GM12878 (cell line): ENCODE measurements at regions not wholly inside any gene's neighbourhood (a gene's known extent, or its start where the extent isn't known, plus 50 kb on each side); places are given as distances from the start of the nearest gene placed in this dataset.

ENCODE experiments used
- ATAC-seq: fragments of 200-7000 bp; cut with Tn5 transposase; 3 replicates; pipeline ENCODE4 v1.9.1; 2020; ENCODE audit warnings: mild to moderate bottlenecking, moderate library complexity
- BruUV-seq: library from RNA; stranded (reverse); fragments of 400-500 nt; replicated peaks from 2 replicates; lab custom pipeline; 2021; lab: Mats Ljungman, UMichigan
- CTCF ChIA-PET: fragments of 300-600 bp; sonication (Branson Sonifier 250); formaldehyde crosslinking; extraction: SDS; loops from one replicate; lab custom pipeline; 2021; ENCODE audit warnings: inconsistent platforms; lab: Yijun Ruan, JAX
- POLR2A ChIA-PET: fragments of 350-600 bp; formaldehyde crosslinking; extraction: SDS; loops from one replicate; lab custom pipeline; 2021; ENCODE audit warnings: inconsistent platforms; lab: Charles Lee
- RAD21 ChIA-PET: fragments of 300-600 bp; sonication (Branson Sonifier 250); formaldehyde crosslinking; loops from one replicate; lab custom pipeline; 2023; ENCODE audit warnings: antibody characterized with exemption; ENCODE audit not compliant: unreplicated experiment; lab: Charles Lee
- SMC1A ChIA-PET: fragments of 300-600 bp; sonication (Branson Sonifier 250); formaldehyde crosslinking; loops from one replicate; lab custom pipeline; 2023; ENCODE audit not compliant: unreplicated experiment, uncharacterized antibody; lab: Charles Lee
- DNase-seq: peaks from one replicate; pipeline ENCODE4 v3.0.0-alpha.2; 2011; ENCODE audit warnings: low read depth, low spot score
- FAIRE-seq: peaks from 3 replicates; lab custom pipeline; 2011; peaks lifted over from hg19 to GRCh38; lab: Jason Lieb, UNC
- H2AFZ ChIP-seq: 2 replicates; pipeline ENCODE4 v1.6.0; 2011; ENCODE audit warnings: low read depth, low read length, control low read depth; ENCODE audit not compliant: control insufficient read depth
- H3K27ac ChIP-seq: 2 replicates; pipeline ENCODE4 v1.5.1; 2011; ENCODE audit warnings: control low read depth; ENCODE audit not compliant: control insufficient read depth, insufficient read depth
- H3K27me3 ChIP-seq, 2 experiments: replicated peaks in 1 of 2; 2 replicates each; pipeline versions ENCODE4 v1.6.0 to v1.6.1; 2011; ENCODE audit warnings: low read length in 1 of 2; ENCODE audit not compliant: control insufficient read depth in 2 of 2, insufficient read depth in 2 of 2
- H3K36me3 ChIP-seq, 2 experiments: 2 replicates each; pipeline ENCODE4 v1.5.1; 2011; ENCODE audit warnings: low read length in 1 of 2; ENCODE audit not compliant: control insufficient read depth in 2 of 2, insufficient read depth in 2 of 2
- H3K4me1 ChIP-seq: 2 replicates; pipeline ENCODE4 v1.6.1; 2011; ENCODE audit warnings: mild to moderate bottlenecking, low read length, moderate library complexity, mixed read lengths; ENCODE audit not compliant: control insufficient read depth, insufficient read depth
- H3K4me2 ChIP-seq: 2 replicates; pipeline ENCODE4 v1.6.0; 2011; ENCODE audit warnings: control low read depth; ENCODE audit not compliant: control insufficient read depth, insufficient read depth
- H3K4me3 ChIP-seq: fragments of 200-600 bp; sonication (generic); 2 replicates; pipeline ENCODE4 v1.5.1; 2016
- H3K79me2 ChIP-seq: 2 replicates; pipeline ENCODE4 v1.6.0; 2011; ENCODE audit warnings: low read length; ENCODE audit not compliant: control insufficient read depth, insufficient read depth
- H3K9ac ChIP-seq: 2 replicates; pipeline ENCODE4 v1.8.0; 2011; ENCODE audit warnings: low read length, control low read depth, mixed read lengths; ENCODE audit not compliant: control insufficient read depth, insufficient read depth
- H3K9me3 ChIP-seq: replicated peaks from 3 replicates; pipeline ENCODE4 v1.5.1; 2011; ENCODE audit warnings: mild to moderate bottlenecking, low read length; ENCODE audit not compliant: control insufficient read depth, insufficient read depth
- H4K20me1 ChIP-seq: 2 replicates; pipeline ENCODE4 v1.6.0; 2011; ENCODE audit not compliant: control insufficient read depth, insufficient read depth
- CHD4 ChIP-seq: fragments of 200-600 bp; sonication (generic); IDR thresholded peaks from 2 replicates; pipeline ENCODE4 v1.6.1; 2016; ENCODE audit warnings: mild to moderate bottlenecking
- FOS ChIP-seq: IDR thresholded peaks from 3 replicates; pipeline ENCODE4 v1.6.1; 2011; ENCODE audit warnings: borderline replicate concordance; ENCODE audit not compliant: insufficient read length; ENCODE audit errors: extremely low read depth
- HDAC6 ChIP-seq: fragments of 200-600 bp; sonication (generic); IDR thresholded peaks from one replicate; pipeline ENCODE4 v1.8.0; 2017; ENCODE audit warnings: antibody characterized with exemption; ENCODE audit not compliant: unreplicated experiment
- KAT2A ChIP-seq: conservative IDR thresholded peaks from 2 replicates; pipeline ENCODE4 v1.6.1; 2011; ENCODE audit warnings: low read depth, low read length; ENCODE audit not compliant: control insufficient read depth
- MAX ChIP-seq: IDR thresholded peaks from 2 replicates; pipeline ENCODE4 v1.6.1; 2012; ENCODE audit warnings: low read depth, low read length, improper control_type of control experiment
- PAX5 ChIP-seq: IDR thresholded peaks from 2 replicates; pipeline ENCODE4 v1.6.1; 2011; ENCODE audit warnings: low read depth, low read length, borderline replicate concordance
- RAD21 ChIP-seq: IDR thresholded peaks from 2 replicates; pipeline ENCODE4 v1.6.1; 2011; ENCODE audit warnings: mild to moderate bottlenecking, low read depth, low read length, moderate library complexity; ENCODE audit not compliant: insufficient read depth
- SMARCA5 ChIP-seq: fragments of 450-650 bp; IDR thresholded peaks from 2 replicates; pipeline ENCODE4 v1.6.1; 2017; ENCODE audit warnings: mild to moderate bottlenecking
- TARDBP ChIP-seq: IDR thresholded peaks from 2 replicates; pipeline ENCODE4 v1.6.1; 2016; ENCODE audit warnings: borderline replicate concordance
- WRNIP1 ChIP-seq: IDR thresholded peaks from 2 replicates; pipeline ENCODE4 v1.6.1; 2011; ENCODE audit warnings: low read depth, low read length, improper control_type of control experiment, borderline replicate concordance
- ZNF274 ChIP-seq: IDR thresholded peaks from one replicate; pipeline ENCODE4 v1.8.0; 2011; ENCODE audit not compliant: insufficient read length, insufficient read depth
- WGBS: methylation state at CpG from one replicate; pipeline ENCODE4 v1.1.6; 2016; ENCODE audit warnings: low lambda C conversion rate; ENCODE audit not compliant: insufficient replicate concordance, insufficient coverage; ENCODE audit errors: missing lambda C conversion rate; 5-methylcytosine and 5-hydroxymethylcytosine counted together
- in situ Hi-C: fragments of 300-500 bp; cut with MboI; formaldehyde crosslinking; loops from 9 replicates; pipeline ENCODE4 v1.14.3; 2018; ENCODE audit warnings: mixed read lengths
- intact Hi-C: fragments of 100-400 bp; cut with micrococcal nuclease; formaldehyde crosslinking; loops from one replicate; pipeline ENCODE4 v1.14.2; 2022; ENCODE audit not compliant: unreplicated experiment
- TF ChIP-seq, protein P1 (sequence below): fragments of 450-650 bp; IDR thresholded peaks from 2 replicates; pipeline ENCODE4 v1.6.1; 2017; ENCODE audit warnings: mild to moderate bottlenecking, moderate library complexity
- TF ChIP-seq, protein P2 (sequence below): IDR thresholded peaks from 2 replicates; pipeline ENCODE4 v1.6.1; 2011; ENCODE audit warnings: low read depth, low read length, improper control_type of control experiment, borderline replicate concordance
- TF ChIP-seq, protein P3 (sequence below): fragments of 150-350 bp; IDR thresholded peaks from 2 replicates; pipeline ENCODE4 v1.6.1; 2014; ENCODE audit warnings: mild to moderate bottlenecking, low read depth, low read length
- TF ChIP-seq, protein P4 (sequence below): fragments of 450-650 bp; IDR thresholded peaks from 2 replicates; pipeline ENCODE4 v1.6.1; 2018; ENCODE audit warnings: borderline replicate concordance, mild to moderate bottlenecking; ENCODE audit not compliant: partially characterized antibody

DNA sequence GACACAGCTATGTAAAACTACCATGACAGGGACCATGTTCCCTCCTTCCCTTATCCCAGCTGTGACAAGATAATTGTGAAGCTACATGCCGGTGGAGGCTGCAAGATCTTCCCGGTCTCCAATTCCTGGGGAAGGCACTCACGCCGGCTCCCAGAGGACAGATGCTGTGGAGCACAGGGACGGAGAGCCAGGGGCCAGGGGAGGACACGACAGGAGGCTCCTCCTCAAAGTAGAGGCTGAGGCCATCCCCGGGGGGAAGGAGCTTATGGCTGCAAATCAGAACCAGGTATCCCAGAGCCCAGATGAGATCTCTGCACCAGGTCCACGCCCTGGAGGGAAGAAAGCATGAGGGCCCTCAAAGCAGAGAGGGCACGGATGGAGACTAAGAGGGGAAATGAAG is 286.2 kb downstream of the TCERG1L start (continued):
- no peak for TF ChIP-seq RAD21
- no peak for TF ChIP-seq WRNIP1

GRCh38 chr10:131027256-131027655 is 284.3 kb downstream of the TCERG1L start:
- Histone ChIP-seq H3K9me3 (no peaks in the 10 kb centered on the region), H3K27ac (no peak overlapping the region), H3K4me2 (no peak overlapping the region), H2AFZ (no peak overlapping the region), H3K4me3 (no peak overlapping the region), H3K27me3 (no peaks in the 10 kb centered on the region), H3K79me2 (no peaks in the 10 kb centered on the region), H4K20me1 (no peaks in the 10 kb centered on the region), H3K36me3 (no peaks in the 10 kb centered on the region), H3K4me1 (no peaks in the 10 kb centered on the region), H3K9ac (no peak overlapping the region)
- in situ Hi-C loops, result no loop called here
- WGBS, result 22% methylated on average over 7 of the region's 7 CpGs
- DNase-seq (no peak), FAIRE-seq (no peak), ATAC-seq (no peak)
- intact Hi-C loops, result no loop called here
- BruUV-seq, result no TSS peak
- ChIA-PET SMC1A (no interaction called here), RAD21 (no interaction called here), POLR2A (no interaction called here), CTCF (no interaction called here)
- TF ChIP-seq FOS, result no peak
- no peak for TF ChIP-seq CHD4
- TF ChIP-seq ZNF274, result no peak
- TF ChIP-seq SMARCA5, result no peak
- no peak for TF ChIP-seq HDAC6
- no peak for TF ChIP-seq KAT2A
- TF ChIP-seq, protein P1, sequence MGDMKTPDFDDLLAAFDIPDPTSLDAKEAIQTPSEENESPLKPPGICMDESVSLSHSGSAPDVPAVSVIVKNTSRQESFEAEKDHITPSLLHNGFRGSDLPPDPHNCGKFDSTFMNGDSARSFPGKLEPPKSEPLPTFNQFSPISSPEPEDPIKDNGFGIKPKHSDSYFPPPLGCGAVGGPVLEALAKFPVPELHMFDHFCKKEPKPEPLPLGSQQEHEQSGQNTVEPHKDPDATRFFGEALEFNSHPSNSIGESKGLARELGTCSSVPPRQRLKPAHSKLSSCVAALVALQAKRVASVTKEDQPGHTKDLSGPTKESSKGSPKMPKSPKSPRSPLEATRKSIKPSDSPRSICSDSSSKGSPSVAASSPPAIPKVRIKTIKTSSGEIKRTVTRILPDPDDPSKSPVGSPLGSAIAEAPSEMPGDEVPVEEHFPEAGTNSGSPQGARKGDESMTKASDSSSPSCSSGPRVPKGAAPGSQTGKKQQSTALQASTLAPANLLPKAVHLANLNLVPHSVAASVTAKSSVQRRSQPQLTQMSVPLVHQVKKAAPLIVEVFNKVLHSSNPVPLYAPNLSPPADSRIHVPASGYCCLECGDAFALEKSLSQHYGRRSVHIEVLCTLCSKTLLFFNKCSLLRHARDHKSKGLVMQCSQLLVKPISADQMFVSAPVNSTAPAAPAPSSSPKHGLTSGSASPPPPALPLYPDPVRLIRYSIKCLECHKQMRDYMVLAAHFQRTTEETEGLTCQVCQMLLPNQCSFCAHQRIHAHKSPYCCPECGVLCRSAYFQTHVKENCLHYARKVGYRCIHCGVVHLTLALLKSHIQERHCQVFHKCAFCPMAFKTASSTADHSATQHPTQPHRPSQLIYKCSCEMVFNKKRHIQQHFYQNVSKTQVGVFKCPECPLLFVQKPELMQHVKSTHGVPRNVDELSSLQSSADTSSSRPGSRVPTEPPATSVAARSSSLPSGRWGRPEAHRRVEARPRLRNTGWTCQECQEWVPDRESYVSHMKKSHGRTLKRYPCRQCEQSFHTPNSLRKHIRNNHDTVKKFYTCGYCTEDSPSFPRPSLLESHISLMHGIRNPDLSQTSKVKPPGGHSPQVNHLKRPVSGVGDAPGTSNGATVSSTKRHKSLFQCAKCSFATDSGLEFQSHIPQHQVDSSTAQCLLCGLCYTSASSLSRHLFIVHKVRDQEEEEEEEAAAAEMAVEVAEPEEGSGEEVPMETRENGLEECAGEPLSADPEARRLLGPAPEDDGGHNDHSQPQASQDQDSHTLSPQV, result no peak
- TF ChIP-seq, protein P2, sequence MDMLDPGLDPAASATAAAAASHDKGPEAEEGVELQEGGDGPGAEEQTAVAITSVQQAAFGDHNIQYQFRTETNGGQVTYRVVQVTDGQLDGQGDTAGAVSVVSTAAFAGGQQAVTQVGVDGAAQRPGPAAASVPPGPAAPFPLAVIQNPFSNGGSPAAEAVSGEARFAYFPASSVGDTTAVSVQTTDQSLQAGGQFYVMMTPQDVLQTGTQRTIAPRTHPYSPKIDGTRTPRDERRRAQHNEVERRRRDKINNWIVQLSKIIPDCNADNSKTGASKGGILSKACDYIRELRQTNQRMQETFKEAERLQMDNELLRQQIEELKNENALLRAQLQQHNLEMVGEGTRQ, result no peak
- TF ChIP-seq PAX5, result no peak
- TF ChIP-seq, protein P3, sequence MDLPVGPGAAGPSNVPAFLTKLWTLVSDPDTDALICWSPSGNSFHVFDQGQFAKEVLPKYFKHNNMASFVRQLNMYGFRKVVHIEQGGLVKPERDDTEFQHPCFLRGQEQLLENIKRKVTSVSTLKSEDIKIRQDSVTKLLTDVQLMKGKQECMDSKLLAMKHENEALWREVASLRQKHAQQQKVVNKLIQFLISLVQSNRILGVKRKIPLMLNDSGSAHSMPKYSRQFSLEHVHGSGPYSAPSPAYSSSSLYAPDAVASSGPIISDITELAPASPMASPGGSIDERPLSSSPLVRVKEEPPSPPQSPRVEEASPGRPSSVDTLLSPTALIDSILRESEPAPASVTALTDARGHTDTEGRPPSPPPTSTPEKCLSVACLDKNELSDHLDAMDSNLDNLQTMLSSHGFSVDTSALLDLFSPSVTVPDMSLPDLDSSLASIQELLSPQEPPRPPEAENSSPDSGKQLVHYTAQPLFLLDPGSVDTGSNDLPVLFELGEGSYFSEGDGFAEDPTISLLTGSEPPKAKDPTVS, result no peak
- TF ChIP-seq, protein P4, sequence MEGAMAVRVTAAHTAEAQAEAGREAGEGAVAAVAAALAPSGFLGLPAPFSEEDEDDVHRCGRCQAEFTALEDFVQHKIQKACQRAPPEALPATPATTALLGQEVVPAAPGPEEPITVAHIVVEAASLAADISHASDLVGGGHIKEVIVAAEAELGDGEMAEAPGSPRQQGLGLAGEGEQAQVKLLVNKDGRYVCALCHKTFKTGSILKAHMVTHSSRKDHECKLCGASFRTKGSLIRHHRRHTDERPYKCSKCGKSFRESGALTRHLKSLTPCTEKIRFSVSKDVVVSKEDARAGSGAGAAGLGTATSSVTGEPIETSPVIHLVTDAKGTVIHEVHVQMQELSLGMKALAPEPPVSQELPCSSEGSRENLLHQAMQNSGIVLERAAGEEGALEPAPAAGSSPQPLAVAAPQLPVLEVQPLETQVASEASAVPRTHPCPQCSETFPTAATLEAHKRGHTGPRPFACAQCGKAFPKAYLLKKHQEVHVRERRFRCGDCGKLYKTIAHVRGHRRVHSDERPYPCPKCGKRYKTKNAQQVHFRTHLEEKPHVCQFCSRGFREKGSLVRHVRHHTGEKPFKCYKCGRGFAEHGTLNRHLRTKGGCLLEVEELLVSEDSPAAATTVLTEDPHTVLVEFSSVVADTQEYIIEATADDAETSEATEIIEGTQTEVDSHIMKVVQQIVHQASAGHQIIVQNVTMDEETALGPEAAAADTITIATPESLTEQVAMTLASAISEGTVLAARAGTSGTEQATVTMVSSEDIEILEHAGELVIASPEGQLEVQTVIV, result no peak
- no peak for TF ChIP-seq TARDBP
- no peak for TF ChIP-seq MAX
